Loucy (cell line): ENCODE measurements at regions not wholly inside any gene's neighbourhood (a gene's known extent, or its start where the extent isn't known, plus 50 kb on each side); places are given as distances from the start of the nearest gene placed in this dataset.

Experiments
- H2AFZ ChIP-seq: fragments of 200-600 bp; sonication (generic); 2 replicates; pipeline ENCODE4 v1.6.0; 2016; ENCODE audit warnings: antibody characterized with exemption, mild to moderate bottlenecking, low read length, moderate library complexity
- H3F3A ChIP-seq: fragments of 200-600 bp; 2 replicates; pipeline ENCODE4 v1.6.0; 2016; ENCODE audit warnings: antibody characterized with exemption, low read depth, mild to moderate bottlenecking
- H3K27me3 ChIP-seq: fragments of 200-600 bp; sonication (generic); 2 replicates; pipeline ENCODE4 v1.6.1; 2014; ENCODE audit warnings: low read length, mild to moderate bottlenecking; ENCODE audit not compliant: insufficient read depth, poor library complexity, severe bottlenecking
- H3K36me3 ChIP-seq: fragments of 200-600 bp; sonication (generic); 2 replicates; pipeline ENCODE4 v1.6.1; 2016; ENCODE audit warnings: low read length; ENCODE audit not compliant: insufficient read depth
- H3K4me1 ChIP-seq: fragments of 200-600 bp; sonication (generic); 2 replicates; pipeline ENCODE4 v1.5.1; 2014; ENCODE audit warnings: low read length, mild to moderate bottlenecking; ENCODE audit not compliant: insufficient read depth, poor library complexity, severe bottlenecking
- H3K4me2 ChIP-seq: fragments of 200-600 bp; sonication (generic); 2 replicates; pipeline ENCODE4 v1.6.0; 2014; ENCODE audit warnings: antibody characterized with exemption, low read length, low read depth, mild to moderate bottlenecking; ENCODE audit not compliant: poor library complexity, severe bottlenecking
- H3K4me3 ChIP-seq: fragments of 200-600 bp; sonication (generic); 2 replicates; pipeline ENCODE4 v1.5.1; 2014; ENCODE audit warnings: low read length, mild to moderate bottlenecking, mixed read lengths; ENCODE audit not compliant: poor library complexity, severe bottlenecking
- H3K79me2 ChIP-seq: fragments of 200-600 bp; sonication (generic); 2 replicates; pipeline ENCODE4 v1.6.1; 2014; ENCODE audit warnings: low read length; ENCODE audit not compliant: insufficient read depth
- H3K9ac ChIP-seq: fragments of 200-600 bp; sonication (generic); 2 replicates; pipeline ENCODE4 v1.6.0; 2014; ENCODE audit warnings: mild to moderate bottlenecking, low read depth, low read length, moderate library complexity; ENCODE audit not compliant: poor library complexity, severe bottlenecking
- H3K9me2 ChIP-seq: fragments of 200-600 bp; sonication (generic); replicated peaks from 2 replicates; pipeline ENCODE4 v1.6.1; 2016; ENCODE audit warnings: low read depth, low read length, mixed read lengths
- H3K9me3 ChIP-seq: fragments of 200-600 bp; sonication (generic); 2 replicates; pipeline ENCODE4 v1.6.1; 2014; ENCODE audit warnings: mild to moderate bottlenecking, antibody characterized with exemption, low read length, low read depth; ENCODE audit not compliant: insufficient read depth
- H4K20me1 ChIP-seq: fragments of 200-600 bp; sonication (generic); 2 replicates; pipeline ENCODE4 v1.6.0; 2014; ENCODE audit warnings: antibody characterized with exemption, low read length, mild to moderate bottlenecking; ENCODE audit not compliant: insufficient read depth, poor library complexity, severe bottlenecking
- CTCF ChIP-seq: fragments of 200-600 bp; sonication (generic); conservative IDR thresholded peaks from 2 replicates; pipeline ENCODE4 v1.5.1; 2014; ENCODE audit warnings: mild to moderate bottlenecking, antibody characterized with exemption, low read length
- EZH2phosphoT487 ChIP-seq: fragments of 200-600 bp; IDR thresholded peaks from 2 replicates; pipeline ENCODE4 v1.6.1; 2018; ENCODE audit warnings: antibody characterized with exemption, mild to moderate bottlenecking, moderate library complexity, borderline replicate concordance

- Histone ChIP-seq H3K4me1 (no peaks in the 10 kb centered on the region), H3K4me2 (no peak overlapping the region), H2AFZ (no peak overlapping the region), H3F3A (no peaks in the 10 kb centered on the region), H3K9me2 (no peaks in the 10 kb centered on the region), H3K79me2 (no peaks in the 10 kb centered on the region), H3K27me3 (no peaks in the 10 kb centered on the region), H3K36me3 (no peaks in the 10 kb centered on the region), H3K9me3 (no peaks in the 10 kb centered on the region), H3K9ac (no peak overlapping the region), H4K20me1 (no peaks in the 10 kb centered on the region), H3K4me3 (no peak overlapping the region)
- TF ChIP-seq CTCF (no peak), EZH2phosphoT487 (no peak)
These were observed 51.1 kb upstream of the PPP2R3B start for GRCh38 chrX:437661-438390.

- Histone ChIP-seq H2AFZ (no peak overlapping the region), H3K27me3 (no peaks in the 10 kb centered on the region), H3K36me3 (no peaks in the 10 kb centered on the region), H4K20me1 (no peaks in the 10 kb centered on the region), H3K4me3 (no peak overlapping the region), H3K9me2 (no peaks in the 10 kb centered on the region), H3K4me1 (no peaks in the 10 kb centered on the region), H3K79me2 (no peaks in the 10 kb centered on the region), H3K4me2 (no peak overlapping the region), H3K9ac (no peak overlapping the region), H3K9me3 (no peaks in the 10 kb centered on the region), H3F3A (no peaks in the 10 kb centered on the region)
- TF ChIP-seq CTCF (no peak), EZH2phosphoT487 (no peak)
These were observed 52.5 kb upstream of the PPP2R3B start for GRCh38 chrX:439241-439640.

- no peak overlapping the region for H3K4me2 ChIP-seq
- H3K79me2 ChIP-seq, result no peaks in the 10 kb centered on the region
- no peaks in the 10 kb centered on the region for H4K20me1 ChIP-seq
- H3K9ac ChIP-seq, result no peak overlapping the region
- no peak overlapping the region for H3K4me3 ChIP-seq
- no peaks in the 10 kb centered on the region for H3K9me3 ChIP-seq
- H3K36me3 ChIP-seq, result no peaks in the 10 kb centered on the region
- H3F3A ChIP-seq, result no peaks in the 10 kb centered on the region
- no peaks in the 10 kb centered on the region for H3K9me2 ChIP-seq
- H3K4me1 ChIP-seq, result no peaks in the 10 kb centered on the region
- TF ChIP-seq EZH2phosphoT487 (no peak), CTCF (no peak)
- H3K27me3 ChIP-seq, result no peaks in the 10 kb centered on the region
- H2AFZ ChIP-seq, result no peak overlapping the region
These were observed 53.0 kb upstream of the PPP2R3B start for GRCh38 chrX:439719-440118.
